Right ventricle myocardium inferior (tissue), 1 donor: ENCODE measurements at regions not wholly inside any gene's neighbourhood (a gene's known extent, or its start where the extent isn't known, plus 50 kb on each side); places are given as distances from the start of the nearest gene placed in this dataset.
"Not testable (repeated sequence)": the region's sequence is repeated elsewhere in the genome, so short reads cannot be mapped to it uniquely, and the experiment has no call there.

ENCODE experiments used
- ATAC-seq: fragments of 200-7000 bp; cut with Tn5 transposase; one replicate; pipeline ENCODE4 v1.9.1; 2020; ENCODE audit warnings: mild to moderate bottlenecking, moderate library complexity
- DNase-seq: peaks from one replicate; pipeline ENCODE4 v3.0.0; 2021; ENCODE audit errors: missing footprints
- intact Hi-C: fragments of 100-400 bp; cut with DNase I; formaldehyde crosslinking; loops from one replicate; pipeline ENCODE4 v1.11.0; 2022
- donor health status: DM: no; HTN: yes; CAD: no; lungs with severe emphysema.

GRCh38 chrX:25156832-25157231 is 141.1 kb upstream of the ARX start:
- ATAC-seq (no peak), DNase-seq (no peak)
- intact Hi-C loops, result no loop called here

DNA sequence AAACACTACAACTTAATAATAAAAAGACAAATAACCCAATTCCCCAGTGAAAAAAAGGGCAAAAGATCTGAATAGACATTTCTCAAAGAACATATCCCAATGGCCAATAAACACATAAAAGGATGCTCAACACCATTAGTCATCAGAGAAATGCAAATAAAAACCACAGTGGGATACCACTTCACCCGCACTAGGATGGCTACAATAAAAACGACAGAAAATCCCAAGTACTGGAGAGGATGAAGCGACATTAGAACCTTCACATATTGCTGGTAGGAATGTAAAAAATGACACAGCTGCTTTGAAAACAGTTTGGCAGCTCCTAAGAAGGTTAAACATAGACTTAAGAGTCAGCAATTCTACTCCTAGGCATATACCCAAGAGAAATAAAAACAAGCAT is 140.6 kb upstream of the ARX start:
- no peak for DNase-seq
- no peak for ATAC-seq
- intact Hi-C loops, result no loop called here

DNA sequence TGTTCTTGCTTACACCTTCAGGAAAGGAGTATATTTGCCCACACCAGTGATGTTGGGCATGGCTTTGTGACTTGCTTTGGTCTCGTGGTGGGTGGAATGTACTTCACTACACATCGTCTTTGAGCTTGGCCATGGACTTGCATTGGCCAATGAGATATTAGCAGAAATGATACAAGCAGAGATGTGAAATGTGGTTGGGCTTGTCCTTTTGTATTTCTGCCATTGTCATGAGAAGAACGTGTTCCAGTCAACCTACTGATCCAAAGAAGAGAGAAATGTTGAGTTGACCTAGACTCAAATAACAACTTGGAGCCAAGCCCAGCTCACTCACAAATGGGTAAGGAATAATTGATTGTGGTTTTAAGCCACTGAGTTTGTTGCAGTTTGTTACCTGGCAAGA is 138.4 kb upstream of the ARX start:
- intact Hi-C loops, result no loop called here
- ATAC-seq, result no peak
- DNase-seq, result no peak

DNA sequence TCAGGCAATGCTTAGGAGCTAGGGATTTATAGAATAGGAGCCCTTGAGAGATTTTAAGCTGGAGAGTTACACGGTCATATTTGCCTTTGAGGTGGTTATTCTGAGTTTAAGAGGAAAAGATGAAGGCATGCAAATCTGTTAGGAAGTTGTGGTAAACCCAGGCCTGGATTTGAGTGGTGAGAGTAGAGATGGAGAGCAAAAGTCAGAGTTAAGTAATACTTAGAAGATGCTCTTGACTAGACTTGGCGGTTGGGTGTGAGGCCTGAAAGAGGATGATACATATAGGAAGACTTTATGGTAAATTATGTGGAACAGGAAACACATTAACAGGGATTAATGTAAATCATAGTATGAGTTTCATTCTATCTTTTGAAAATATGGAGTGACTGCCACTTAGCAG is 136.0 kb upstream of the ARX start:
- DNase-seq, result no peak
- ATAC-seq, result no peak
- intact Hi-C loops, result no loop called here

DNA sequence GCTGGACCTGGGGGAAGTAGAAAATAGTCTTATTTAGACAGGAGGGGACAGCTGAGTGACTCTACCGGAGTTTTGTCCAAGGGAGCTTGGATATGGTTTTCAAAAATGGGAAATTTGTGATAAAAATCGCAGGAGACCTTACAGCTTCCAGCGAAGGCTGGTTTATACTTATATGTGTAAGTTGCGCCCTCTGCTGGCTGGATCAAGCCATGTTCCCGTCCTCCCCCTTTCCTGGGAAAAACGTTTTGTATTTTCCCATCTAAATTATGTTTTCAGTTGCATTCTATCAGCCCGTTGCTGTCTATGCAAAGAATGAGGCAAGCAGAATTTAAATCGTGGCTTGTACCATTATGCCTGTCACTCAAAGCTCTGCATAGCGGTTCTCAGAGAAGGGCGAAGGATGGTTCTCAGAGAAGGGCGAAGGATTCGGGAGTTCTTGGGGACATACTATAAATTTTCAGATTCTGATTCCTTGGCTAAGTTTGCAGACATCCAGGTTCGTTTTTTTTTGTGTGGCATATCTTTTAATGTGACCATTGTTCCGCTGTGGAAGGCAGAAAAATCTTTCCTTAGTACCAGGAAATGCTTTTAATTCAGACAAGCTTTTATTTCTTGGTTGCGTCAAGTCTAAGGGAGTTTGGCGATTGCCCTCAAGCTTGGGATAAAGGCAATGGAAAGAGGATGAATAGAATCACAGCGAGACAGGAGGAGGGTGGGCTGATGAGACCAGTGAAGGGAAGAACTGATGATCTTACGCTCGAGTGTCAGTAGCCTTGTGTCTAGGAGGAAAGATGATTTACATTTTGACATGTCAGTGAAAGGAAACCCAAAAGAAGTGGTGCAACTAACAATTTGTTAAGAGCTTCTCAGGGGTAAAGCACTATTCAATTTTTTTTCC is 128.5 kb upstream of the ARX start:
- intact Hi-C loops, result loop anchor here (10.0 kb wide), 1 partner anchor 759 kb away; no protein-coding TSS in a partner anchor
- DNase-seq, result peak; percentile 51
- no peak for ATAC-seq

DNA sequence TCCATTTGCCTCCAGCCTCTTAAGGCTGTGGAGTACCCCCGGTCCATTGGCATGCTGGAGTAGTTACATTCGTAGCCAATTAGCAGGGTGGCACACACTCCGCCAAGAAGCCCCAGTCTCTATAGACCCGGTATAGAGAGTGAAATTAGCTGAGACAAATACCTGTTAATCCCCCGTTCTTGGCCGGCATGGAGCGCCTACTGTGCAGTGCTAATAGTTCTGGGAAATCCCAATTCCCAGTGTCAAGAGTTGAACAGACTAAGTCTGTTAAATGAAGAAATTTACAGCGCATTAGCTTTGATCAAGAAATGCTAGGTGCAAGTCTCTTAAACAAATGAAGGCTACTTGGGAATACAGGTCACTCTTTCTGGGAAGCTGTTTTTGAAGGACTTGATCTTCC is 127.8 kb upstream of the ARX start:
- intact Hi-C loops, result loop anchor here (2.0 to 10.0 kb wide), 3 partner anchors 305 to 759 kb away; no protein-coding TSS in a partner anchor
- ATAC-seq (no peak), DNase-seq (no peak)

DNA sequence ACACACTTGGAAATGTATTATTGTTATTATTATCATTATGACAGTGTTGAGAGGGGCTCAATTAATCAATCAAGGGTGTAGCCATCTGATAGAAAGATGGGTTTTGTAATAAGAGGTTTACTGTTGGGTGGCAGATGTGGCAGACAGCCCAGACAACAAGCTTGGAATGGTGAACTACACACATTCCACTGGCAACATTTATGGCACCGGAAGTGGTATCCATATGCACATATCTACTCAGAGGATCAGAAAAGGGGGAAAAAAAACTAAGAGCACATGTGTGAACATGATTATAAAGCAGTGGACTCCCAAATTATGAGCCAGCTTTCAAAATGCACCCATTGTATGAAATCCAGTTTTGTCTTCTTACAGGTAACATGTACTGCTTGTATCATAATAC is 125.9 kb upstream of the ARX start:
- intact Hi-C loops, result loop anchor here (2.0 to 10.0 kb wide), 3 partner anchors 303 to 757 kb away; no protein-coding TSS in a partner anchor
- no peak for DNase-seq

DNA sequence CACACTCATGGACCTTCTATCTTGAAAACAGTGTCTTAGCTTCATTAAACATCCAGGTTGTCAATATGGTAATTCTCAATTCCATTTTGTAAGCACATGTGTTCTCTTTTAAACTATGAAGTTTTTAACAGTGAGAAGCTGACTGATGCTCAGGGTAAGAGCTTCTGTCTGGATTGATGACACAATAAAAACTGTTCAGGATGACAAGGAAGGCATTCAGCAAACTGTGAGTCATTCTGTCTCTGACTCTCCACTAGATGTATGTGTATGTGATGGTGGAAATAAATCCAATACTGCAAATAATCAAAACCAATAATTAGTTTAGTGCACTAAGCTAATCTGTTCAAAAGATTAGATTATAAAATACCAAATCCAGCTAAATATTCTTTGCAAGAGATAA is 115.3 kb upstream of the ARX start:
- no peak for DNase-seq
- ATAC-seq, result no peak
- intact Hi-C loops, result no loop called here

More for the DNA sequence above, 125.9 kb upstream of the ARX start:
- no peak for ATAC-seq

DNA sequence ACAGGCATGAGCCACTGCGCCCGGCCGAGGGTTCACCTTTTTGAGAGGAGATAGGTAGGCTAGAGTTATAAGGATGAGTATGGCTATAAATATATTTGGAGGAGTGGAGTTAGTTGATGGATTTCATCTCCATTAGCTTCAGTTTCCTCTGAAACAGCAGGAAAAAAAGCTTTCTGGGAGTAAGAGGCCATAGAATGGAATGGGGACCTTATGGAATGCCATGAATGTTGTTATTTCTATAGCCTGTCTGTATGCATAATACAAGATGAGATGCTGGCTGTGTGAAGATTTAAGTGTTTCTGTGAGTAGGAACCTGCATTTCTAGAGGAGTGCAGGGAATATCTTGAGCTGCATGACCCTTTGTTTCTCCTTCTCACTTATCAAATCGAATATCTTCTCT is 114.9 kb upstream of the ARX start:
- ATAC-seq (no peak), DNase-seq (no peak)
- intact Hi-C loops, result no loop called here

DNA sequence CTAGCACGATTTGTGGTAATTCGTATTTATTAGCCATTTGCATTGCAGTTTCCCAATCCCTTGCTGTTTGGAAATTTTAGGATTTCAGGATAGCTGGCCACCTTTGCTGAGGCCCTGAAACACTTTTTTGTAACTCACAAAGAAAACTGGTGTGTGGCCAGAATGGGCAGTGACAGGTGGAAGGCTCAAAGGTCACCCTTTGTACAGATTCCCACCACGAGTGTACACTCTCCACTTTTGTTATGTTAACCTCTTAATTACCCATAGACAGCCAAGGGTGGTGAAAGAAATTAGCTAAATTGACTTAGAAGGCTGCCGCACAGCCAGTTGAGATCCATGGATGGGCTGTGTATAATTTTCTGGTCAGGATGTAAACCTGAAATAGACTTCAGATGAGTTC is 109.7 kb upstream of the ARX start:
- no peak for DNase-seq
- intact Hi-C loops, result no loop called here
- ATAC-seq, result no peak

DNA sequence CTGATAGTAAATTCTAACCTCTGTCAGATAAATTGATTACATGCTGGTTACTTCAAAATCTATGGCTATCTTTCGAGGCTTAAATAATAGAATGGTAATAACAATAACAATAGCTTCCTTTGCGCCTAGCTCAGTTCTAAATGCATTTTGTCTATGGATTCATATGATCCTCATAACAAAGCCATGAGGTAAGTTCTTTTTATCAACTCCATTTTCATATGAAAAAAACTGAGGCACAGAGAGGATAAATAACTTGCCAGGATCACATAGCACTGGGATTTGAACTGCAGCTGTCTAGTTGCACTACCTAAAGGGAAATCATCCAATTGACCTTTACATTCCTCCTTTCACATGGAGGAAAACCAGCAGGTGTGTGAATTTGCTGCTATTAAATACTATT is 108.6 kb upstream of the ARX start:
- ATAC-seq, result no peak
- intact Hi-C loops, result no loop called here

GRCh38 chrX:25112156-25112555 is 96.4 kb upstream of the ARX start:
- DNase-seq (no peak), ATAC-seq (no peak)
- intact Hi-C loops, result no loop called here

More for the DNA sequence above, 108.6 kb upstream of the ARX start:
- no peak for DNase-seq

DNA sequence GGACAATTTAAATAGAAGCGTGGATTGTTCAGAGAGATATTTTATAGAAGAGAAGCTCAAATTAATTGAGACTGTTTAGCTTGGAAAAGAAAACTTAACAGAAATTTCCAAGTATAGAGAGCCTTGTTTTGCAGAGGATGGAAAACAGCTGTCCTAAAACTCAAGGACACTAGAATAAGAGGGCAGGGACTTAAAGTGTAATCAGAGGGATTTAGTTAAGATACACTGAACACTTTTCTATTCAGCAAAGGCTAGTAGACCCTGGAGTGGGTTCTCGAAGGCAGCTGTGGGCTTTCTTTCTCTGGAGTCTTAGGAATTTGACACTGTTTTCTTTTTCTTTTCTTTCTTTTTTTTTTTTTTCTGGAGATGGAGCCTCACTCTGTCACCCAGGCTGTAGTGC is 92.7 kb upstream of the ARX start:
- DNase-seq (no peak), ATAC-seq (no peak)
- intact Hi-C loops, result no loop called here

DNA sequence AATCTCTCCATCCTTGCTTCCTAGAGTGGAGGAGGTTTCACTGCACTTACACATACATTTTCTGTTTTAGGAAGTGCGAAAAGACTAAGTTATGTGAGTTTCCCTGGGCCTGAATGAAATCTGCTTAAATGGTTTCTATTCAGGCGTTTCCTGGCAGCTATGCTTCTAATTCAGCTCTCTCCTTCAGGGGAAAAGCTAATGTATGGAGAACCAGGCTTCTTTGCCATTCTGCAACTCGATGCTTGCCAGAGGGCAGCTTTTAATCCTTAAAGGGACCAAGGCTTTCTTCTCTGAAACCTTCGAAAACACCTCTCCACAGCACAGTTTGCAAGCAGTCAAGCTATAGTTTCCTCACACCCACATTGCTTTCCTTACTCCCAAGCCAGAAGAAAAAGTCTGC is 89.5 kb upstream of the ARX start:
- intact Hi-C loops, result no loop called here
- DNase-seq (no peak), ATAC-seq (no peak)

DNA sequence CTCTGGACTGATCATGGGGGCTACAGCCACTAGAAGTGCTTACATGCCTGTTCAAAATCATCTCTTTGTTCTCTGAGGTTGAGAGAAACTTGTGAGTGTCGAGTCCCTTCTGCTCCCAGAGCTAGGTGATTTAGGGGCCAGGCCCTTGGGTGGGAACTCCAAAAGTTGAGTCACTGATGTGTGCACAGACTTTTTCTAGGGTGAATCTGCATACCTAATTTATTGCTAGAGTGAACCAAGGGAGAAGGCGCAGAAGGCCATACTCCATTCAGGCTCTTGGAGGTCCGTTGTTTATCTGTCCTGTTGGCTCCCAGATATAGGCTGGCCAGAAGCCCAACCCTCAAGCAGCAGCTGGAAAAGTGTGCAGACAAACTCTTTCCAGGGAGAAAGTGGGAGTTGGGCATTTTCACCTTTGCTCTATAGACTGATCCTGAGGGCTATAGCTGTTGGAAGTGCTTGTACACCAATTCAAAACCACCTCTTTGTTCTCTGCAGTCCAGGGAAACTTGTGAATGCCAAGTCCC is 80.8 kb upstream of the ARX start:
- intact Hi-C loops, result no loop called here
- no peak for ATAC-seq

GRCh38 chrX:25091152-25091551 is 75.4 kb upstream of the ARX start:
- intact Hi-C loops, ATAC-seq, DNase-seq: not testable (repeated sequence)

More for the DNA sequence above, 80.8 kb upstream of the ARX start:
- DNase-seq, result no peak

DNA sequence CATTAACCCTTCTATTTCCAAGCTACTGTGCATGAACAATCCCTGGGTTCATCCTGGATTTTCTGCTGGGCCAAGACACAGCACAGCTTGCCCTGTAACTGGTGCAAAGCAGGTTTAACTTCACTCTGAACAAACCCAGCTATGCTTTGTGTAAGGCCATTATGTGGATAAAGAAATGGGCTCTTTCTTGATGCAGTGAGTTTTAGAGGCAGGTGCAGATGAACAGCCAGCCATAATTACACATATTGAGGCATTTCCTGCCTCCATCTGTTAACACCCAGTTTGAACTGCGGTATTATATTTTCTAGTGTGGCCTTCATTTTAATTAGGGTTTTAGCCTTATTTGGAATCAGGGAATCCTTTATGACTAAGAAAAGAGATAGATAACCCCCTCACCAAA is 68.7 kb upstream of the ARX start:
- intact Hi-C loops, result no loop called here
- ATAC-seq (no peak), DNase-seq (no peak)

GRCh38 chrX:25083661-25084060 is 67.9 kb upstream of the ARX start:
- intact Hi-C loops, result no loop called here
- no peak for DNase-seq

GRCh38 chrX:25079020-25079419 is 63.3 kb upstream of the ARX start:
- ATAC-seq, result no peak
- intact Hi-C loops, result no loop called here

More at GRCh38 chrX:25083661-25084060, 67.9 kb upstream of the ARX start:
- ATAC-seq, result no peak

DNA sequence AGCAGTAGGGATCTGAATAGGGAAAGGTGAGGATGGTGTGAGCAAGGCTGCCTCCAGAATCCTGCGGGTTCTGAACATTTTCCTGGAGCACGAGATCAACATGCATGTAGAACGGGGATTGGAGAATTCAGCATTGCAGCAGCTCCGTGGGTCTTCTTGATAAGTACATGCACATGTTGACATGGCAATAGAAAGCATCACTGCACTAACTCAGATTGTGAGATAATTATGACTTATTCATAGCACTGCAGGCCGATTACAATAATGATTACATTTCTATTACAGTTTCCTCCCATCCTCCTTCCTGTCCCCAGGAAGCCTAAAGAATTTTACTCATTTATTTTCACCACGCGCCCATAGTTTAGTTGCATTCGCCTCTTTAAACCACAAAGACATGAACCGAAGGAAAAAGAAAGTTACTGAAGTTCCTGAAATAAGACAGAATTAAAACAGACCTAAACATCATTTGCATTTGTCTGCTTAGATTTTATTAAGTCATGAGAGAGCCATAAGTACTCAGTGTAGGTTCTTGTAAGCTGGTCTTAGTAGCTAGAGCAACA is 61.3 kb upstream of the ARX start:
- intact Hi-C loops, result no loop called here
- DNase-seq, result no peak
- no peak for ATAC-seq

More at GRCh38 chrX:25079020-25079419, 63.3 kb upstream of the ARX start:
- no peak for DNase-seq
